ENCODE measurements at regions not wholly inside any gene's neighbourhood (a gene's known extent, or its start where the extent isn't known, plus 50 kb on each side); places are given as distances from the start of the nearest gene placed in this dataset.
"Not testable (repeated sequence)": the region's sequence is repeated elsewhere in the genome, so short reads cannot be mapped to it uniquely, and the experiment has no call there.

- DNase-seq (no peak), ATAC-seq (ENCODE audit: low read depth) (no peak)
- no peak overlapping the region for H3K27ac Mint-ChIP-seq
- H3K9me3 Mint-ChIP-seq = peaks cover 24% of the 10 kb centered on the region
- POLR2A ChIA-PET = interaction anchor here (1.2 to 6.4 kb wide), 6 partner anchors 28 to 128 kb away, joined by 3 to 104 read pairs (median 10); no protein-coding TSS in a partner anchor
- peaks cover 30% of the 10 kb centered on the region for H3K36me3 Mint-ChIP-seq
- no peak overlapping the region for H3K4me3 Mint-ChIP-seq
- peaks cover 57% of the 10 kb centered on the region for H3K4me1 Mint-ChIP-seq
- no peaks in the 10 kb centered on the region for H3K27me3 Mint-ChIP-seq
Observed at GRCh38 chr1:168470901-168471431, 72.8 kb downstream of the XCL2 start.

- no peak for DNase-seq
- peaks cover 19% of the 10 kb centered on the region for H3K9me3 Mint-ChIP-seq
- H3K4me1 Mint-ChIP-seq = peaks cover 67% of the 10 kb centered on the region
- H3K27me3 Mint-ChIP-seq = no peaks in the 10 kb centered on the region
- ATAC-seq (ENCODE audit: low read depth) = peak; percentile 55
- peak overlapping the region; percentile 62 for H3K27ac Mint-ChIP-seq
- POLR2A ChIA-PET = interaction anchor here (1.3 to 6.4 kb wide), 6 partner anchors 27 to 127 kb away, joined by 3 to 104 read pairs (median 10); no protein-coding TSS in a partner anchor
- no peak overlapping the region for H3K4me3 Mint-ChIP-seq
- H3K36me3 Mint-ChIP-seq = peaks cover 32% of the 10 kb centered on the region
Observed at GRCh38 chr1:168469690-168470089, 74.1 kb downstream of the XCL2 start.

GRCh38 chr1:168468822-168469221, 75.0 kb downstream of the XCL2 start:
- H3K4me3 Mint-ChIP-seq = no peak overlapping the region
- ATAC-seq (ENCODE audit: low read depth) (no peak), DNase-seq (no peak)
- H3K9me3 Mint-ChIP-seq = peaks cover 22% of the 10 kb centered on the region
- POLR2A ChIA-PET = interaction anchor here (1.3 to 6.4 kb wide), 4 partner anchors 26 to 67 kb away, joined by 3 to 104 read pairs (median 12); no protein-coding TSS in a partner anchor
- peaks cover 73% of the 10 kb centered on the region for H3K4me1 Mint-ChIP-seq
- H3K27ac Mint-ChIP-seq = peak overlapping the region; percentile 27
- no peaks in the 10 kb centered on the region for H3K27me3 Mint-ChIP-seq
- peaks cover 36% of the 10 kb centered on the region for H3K36me3 Mint-ChIP-seq

GRCh38 chr1:168468042-168468809, 75.6 kb downstream of the XCL2 start:
- H3K9me3 Mint-ChIP-seq = peaks cover 18% of the 10 kb centered on the region
- POLR2A ChIA-PET = interaction anchor here (1.9 to 6.4 kb wide), 3 partner anchors 26 to 67 kb away, joined by 6 to 104 read pairs (median 13); no protein-coding TSS in a partner anchor
- peak overlapping the region; percentile 73 for H3K4me3 Mint-ChIP-seq
- H3K36me3 Mint-ChIP-seq = peaks cover 36% of the 10 kb centered on the region
- H3K4me1 Mint-ChIP-seq = peaks cover 70% of the 10 kb centered on the region
- no peak for ATAC-seq (ENCODE audit: low read depth)
- peak overlapping the region; percentile 71 for H3K27ac Mint-ChIP-seq
- H3K27me3 Mint-ChIP-seq = no peaks in the 10 kb centered on the region
- no peak for DNase-seq

GRCh38 chr1:168467452-168467851, 76.3 kb downstream of the XCL2 start:
- ATAC-seq (ENCODE audit: low read depth) = no peak
- H3K27ac Mint-ChIP-seq = peak overlapping the region; percentile 93
- H3K36me3 Mint-ChIP-seq = peaks cover 36% of the 10 kb centered on the region

GRCh38 chr1:168466714-168467131, 77.1 kb downstream of the XCL2 start:
- H3K27ac Mint-ChIP-seq = peak overlapping the region; percentile 93
- H3K36me3 Mint-ChIP-seq = peaks cover 39% of the 10 kb centered on the region
- POLR2A ChIA-PET = interaction anchor here (0.9 to 6.4 kb wide), 7 partner anchors 12 to 69 kb away, joined by 3 to 104 read pairs (median 5); no protein-coding TSS in a partner anchor
- DNase-seq (no peak), ATAC-seq (ENCODE audit: low read depth) (no peak)
- H3K4me3 Mint-ChIP-seq = peak overlapping the region; percentile 66
- H3K9me3 Mint-ChIP-seq = peaks cover 13% of the 10 kb centered on the region
- no peaks in the 10 kb centered on the region for H3K27me3 Mint-ChIP-seq
- peaks cover 69% of the 10 kb centered on the region for H3K4me1 Mint-ChIP-seq

More at GRCh38 chr1:168467452-168467851, 76.3 kb downstream of the XCL2 start:
- Mint-ChIP-seq H3K4me3 (peak overlapping the region; percentile 73), H3K9me3 (peaks cover 12% of the 10 kb centered on the region), H3K27me3 (no peaks in the 10 kb centered on the region), H3K4me1 (peaks cover 69% of the 10 kb centered on the region)
- no peak for DNase-seq
- POLR2A ChIA-PET = interaction anchor here (1.0 to 6.4 kb wide), 4 partner anchors 25 to 68 kb away, joined by 3 to 104 read pairs (median 6); no protein-coding TSS in a partner anchor

- H3K36me3 Mint-ChIP-seq = peaks cover 44% of the 10 kb centered on the region
- POLR2A ChIA-PET = interaction anchor here (0.6 to 6.4 kb wide), 8 partner anchors 11 to 69 kb away, joined by 3 to 104 read pairs (median 4); no protein-coding TSS in a partner anchor
- peaks cover 68% of the 10 kb centered on the region for H3K4me1 Mint-ChIP-seq
- H3K4me3 Mint-ChIP-seq = peak overlapping the region; percentile 66
- peak overlapping the region; percentile 93 for H3K27ac Mint-ChIP-seq
- DNase-seq = no peak
- peaks cover 18% of the 10 kb centered on the region for H3K9me3 Mint-ChIP-seq
- no peaks in the 10 kb centered on the region for H3K27me3 Mint-ChIP-seq
- ATAC-seq (ENCODE audit: low read depth) = peak; percentile 88
Observed at GRCh38 chr1:168466092-168466713, 77.6 kb downstream of the XCL2 start.

GRCh38 chr1:168461108-168461507, 82.7 kb downstream of the XCL2 start:
- POLR2A ChIA-PET; H3K27ac Mint-ChIP-seq; H3K4me3 Mint-ChIP-seq; DNase-seq; ATAC-seq (ENCODE audit: low read depth); H3K27me3 Mint-ChIP-seq: not testable (repeated sequence)
- peaks cover 40% of the 10 kb centered on the region for H3K4me1 Mint-ChIP-seq
- peaks cover 42% of the 10 kb centered on the region for H3K9me3 Mint-ChIP-seq
- peaks cover 77% of the 10 kb centered on the region for H3K36me3 Mint-ChIP-seq

GRCh38 chr1:168457296-168457695, 86.5 kb downstream of the XCL2 start:
- Mint-ChIP-seq H3K27ac (peak overlapping the region; percentile 47), H3K36me3 (peaks cover 74% of the 10 kb centered on the region), H3K4me3 (peak overlapping the region; percentile 5), H3K4me1 (peaks cover 35% of the 10 kb centered on the region), H3K9me3 (peaks cover 40% of the 10 kb centered on the region)
- DNase-seq; ATAC-seq (ENCODE audit: low read depth); H3K27me3 Mint-ChIP-seq; POLR2A ChIA-PET: not testable (repeated sequence)

GRCh38 chr1:168455764-168456163, 88.0 kb downstream of the XCL2 start:
- Mint-ChIP-seq H3K27me3 (peaks cover 1% of the 10 kb centered on the region), H3K36me3 (peaks cover 70% of the 10 kb centered on the region), H3K4me1 (peaks cover 40% of the 10 kb centered on the region), H3K9me3 (peaks cover 33% of the 10 kb centered on the region), H3K27ac (no peak overlapping the region), H3K4me3 (no peak overlapping the region)
- POLR2A ChIA-PET = interaction anchor here (1.6 kb wide), 1 partner anchor 10 kb away, joined by 5 read pairs; no protein-coding TSS in a partner anchor
- DNase-seq (no peak), ATAC-seq (ENCODE audit: low read depth) (no peak)

- Mint-ChIP-seq H3K4me1 (peaks cover 41% of the 10 kb centered on the region), H3K9me3 (peaks cover 25% of the 10 kb centered on the region), H3K4me3 (no peak overlapping the region), H3K27ac (peak overlapping the region; percentile 25), H3K36me3 (peaks cover 63% of the 10 kb centered on the region), H3K27me3 (no peaks in the 10 kb centered on the region)
- POLR2A ChIA-PET = interaction anchor here (1.6 kb wide), 2 partner anchors 10 to 12 kb away, joined by 3 to 5 read pairs; no protein-coding TSS in a partner anchor
- ATAC-seq (ENCODE audit: low read depth) (no peak), DNase-seq (no peak)
Observed at GRCh38 chr1:168454211-168454815, 89.5 kb downstream of the XCL2 start.

- DNase-seq (no peak), ATAC-seq (ENCODE audit: low read depth) (no peak)
- POLR2A ChIA-PET = interaction anchor here (1.6 kb wide), 1 partner anchor 9 kb away, joined by 3 read pairs; no protein-coding TSS in a partner anchor
- peaks cover 22% of the 10 kb centered on the region for H3K9me3 Mint-ChIP-seq
- peaks cover 60% of the 10 kb centered on the region for H3K36me3 Mint-ChIP-seq
- H3K27me3 Mint-ChIP-seq = no peaks in the 10 kb centered on the region
- H3K4me3 Mint-ChIP-seq = no peak overlapping the region
- peaks cover 45% of the 10 kb centered on the region for H3K4me1 Mint-ChIP-seq
- H3K27ac Mint-ChIP-seq = peak overlapping the region; percentile 55
Observed at GRCh38 chr1:168453056-168453455, 90.7 kb downstream of the XCL2 start.

Measured in activated naive CD8-positive, alpha-beta T cell treated with anti-CD3 and anti-CD28 coated beads, Interleukin-2, amount 10 ng/mL, durations not matched to agents 7 days and 5 days (primary cell).